ENCODE measurements at regions not wholly inside any gene's neighbourhood (a gene's known extent, or its start where the extent isn't known, plus 50 kb on each side); places are given as distances from the start of the nearest gene placed in this dataset.

- no peaks in the 10 kb centered on the region for H3K36me3 ChIP-seq (ENCODE audit: insufficient read depth, low read length)
- no peak overlapping the region for H3K4me3 ChIP-seq (ENCODE audit: low read depth in 1 of 2, low read length in 2 of 2)
- no peak overlapping the region for H3K27ac ChIP-seq (ENCODE audit: low read length)
- H2AFZ ChIP-seq (ENCODE audit: low read depth, low read length), result no peak overlapping the region
- no peaks in the 10 kb centered on the region for H3K9me3 ChIP-seq (ENCODE audit: insufficient read depth, low read length, severe bottlenecking)
- ATAC-seq (ENCODE audit: insufficient read depth, low read depth), result no peak
- no peak overlapping the region for H3K4me2 ChIP-seq (ENCODE audit: insufficient read depth, low read length)
- DNase-seq, result no peak
- no peak overlapping the region for H3K9ac ChIP-seq (ENCODE audit: low read depth, low read length)
- no peaks in the 10 kb centered on the region for H3K27me3 ChIP-seq (ENCODE audit: insufficient read depth, low read length, poor library complexity)
- no peaks in the 10 kb centered on the region for H3K79me2 ChIP-seq (ENCODE audit: insufficient read depth, low read length)
- H4K20me1 ChIP-seq (ENCODE audit: insufficient read depth, low read length), result no peaks in the 10 kb centered on the region
- no peak for TF ChIP-seq CTCF (IDR thresholded peaks at IDR 0.05; ENCODE audit: borderline replicate concordance, extremely low read depth, low read length, poor library complexity, severe bottlenecking)
- TF ChIP-seq EZH2 (IDR thresholded peaks at IDR 0.05; ENCODE audit: borderline replicate concordance, low read depth, low read length, severe bottlenecking), result no peak
- peaks cover 9% of the 10 kb centered on the region for H3K4me1 ChIP-seq (ENCODE audit: insufficient read depth, low read length)
Measured at GRCh38 chr21:39041816-39042215, 141.4 kb downstream of the PSMG1 start.

GRCh38 chr21:39040494-39041110 is 142.6 kb downstream of the PSMG1 start:
- peaks cover 9% of the 10 kb centered on the region for H3K4me1 ChIP-seq (ENCODE audit: insufficient read depth, low read length)
- H3K36me3 ChIP-seq (ENCODE audit: insufficient read depth, low read length), result no peaks in the 10 kb centered on the region
- H3K79me2 ChIP-seq (ENCODE audit: insufficient read depth, low read length), result no peaks in the 10 kb centered on the region
- no peak overlapping the region for H3K9ac ChIP-seq (ENCODE audit: low read depth, low read length)
- no peaks in the 10 kb centered on the region for H3K27me3 ChIP-seq (ENCODE audit: insufficient read depth, low read length, poor library complexity)
- H2AFZ ChIP-seq (ENCODE audit: low read depth, low read length), result peak overlapping the region; percentile 38
- TF ChIP-seq EZH2 (IDR thresholded peaks at IDR 0.05; ENCODE audit: borderline replicate concordance, low read depth, low read length, severe bottlenecking), result no peak
- no peak for TF ChIP-seq CTCF (IDR thresholded peaks at IDR 0.05; ENCODE audit: borderline replicate concordance, extremely low read depth, low read length, poor library complexity, severe bottlenecking)
- DNase-seq (no peak), ATAC-seq (ENCODE audit: insufficient read depth, low read depth) (peak; percentile 67)
- H3K4me3 ChIP-seq (ENCODE audit: low read depth in 1 of 2, low read length in 2 of 2), result no peak overlapping the region
- H3K9me3 ChIP-seq (ENCODE audit: insufficient read depth, low read length, severe bottlenecking), result no peaks in the 10 kb centered on the region
- H3K4me2 ChIP-seq (ENCODE audit: insufficient read depth, low read length), result no peak overlapping the region
- no peak overlapping the region for H3K27ac ChIP-seq (ENCODE audit: low read length)
- H4K20me1 ChIP-seq (ENCODE audit: insufficient read depth, low read length), result no peaks in the 10 kb centered on the region

- TF ChIP-seq EZH2 (IDR thresholded peaks at IDR 0.05; ENCODE audit: borderline replicate concordance, low read depth, low read length, severe bottlenecking) (no peak), CTCF (IDR thresholded peaks at IDR 0.05; ENCODE audit: borderline replicate concordance, extremely low read depth, low read length, poor library complexity, severe bottlenecking) (peak; percentile 33)
- no peaks in the 10 kb centered on the region for H3K9me3 ChIP-seq (ENCODE audit: insufficient read depth, low read length, severe bottlenecking)
- no peak overlapping the region for H2AFZ ChIP-seq (ENCODE audit: low read depth, low read length)
- no peaks in the 10 kb centered on the region for H4K20me1 ChIP-seq (ENCODE audit: insufficient read depth, low read length)
- H3K79me2 ChIP-seq (ENCODE audit: insufficient read depth, low read length), result no peaks in the 10 kb centered on the region
- no peaks in the 10 kb centered on the region for H3K36me3 ChIP-seq (ENCODE audit: insufficient read depth, low read length)
- peaks cover 9% of the 10 kb centered on the region for H3K4me1 ChIP-seq (ENCODE audit: insufficient read depth, low read length)
- H3K27ac ChIP-seq (ENCODE audit: low read length), result no peak overlapping the region
- H3K4me2 ChIP-seq (ENCODE audit: insufficient read depth, low read length), result no peak overlapping the region
- H3K9ac ChIP-seq (ENCODE audit: low read depth, low read length), result no peak overlapping the region
- ATAC-seq (ENCODE audit: insufficient read depth, low read depth) (no peak), DNase-seq (no peak)
- no peak overlapping the region for H3K4me3 ChIP-seq (ENCODE audit: low read depth in 1 of 2, low read length in 2 of 2)
- no peaks in the 10 kb centered on the region for H3K27me3 ChIP-seq (ENCODE audit: insufficient read depth, low read length, poor library complexity)
Measured at GRCh38 chr21:39037807-39038405, 145.3 kb downstream of the PSMG1 start.
